Embryonic facial prominence (tissue), 1 donor: ENCODE measurements at regions not wholly inside any gene's neighbourhood (a gene's known extent, or its start where the extent isn't known, plus 50 kb on each side); places are given as distances from the start of the nearest gene placed in this dataset.
"Not testable (repeated sequence)": the region's sequence is repeated elsewhere in the genome, so short reads cannot be mapped to it uniquely, and the experiment has no call there.

Source experiments
- DNase-seq: peaks from one replicate; pipeline ENCODE4 v3.0.0-alpha.2; 2016; ENCODE audit errors: extremely low spot score

DNA sequence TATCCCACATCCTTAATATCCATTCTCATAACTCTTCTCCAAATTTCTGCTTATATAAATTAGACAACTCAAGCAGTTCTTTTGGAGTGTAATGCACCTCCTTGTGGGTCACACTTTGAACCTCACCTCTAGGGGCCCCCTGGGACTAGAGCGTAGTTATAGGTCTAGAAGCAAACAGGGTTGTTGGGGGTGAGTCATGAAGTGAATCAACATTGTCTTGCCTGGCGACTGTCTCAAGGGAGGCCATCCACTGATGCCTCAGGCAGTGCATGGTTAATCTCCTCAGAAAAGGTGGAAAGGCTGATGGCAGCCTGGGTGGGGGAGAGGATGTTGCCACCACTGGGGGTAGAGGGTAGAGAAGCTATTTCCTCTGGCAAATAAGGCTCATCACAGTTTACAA lies 129.1 kb downstream of the TNFRSF21 start:
- no peak for DNase-seq

DNA sequence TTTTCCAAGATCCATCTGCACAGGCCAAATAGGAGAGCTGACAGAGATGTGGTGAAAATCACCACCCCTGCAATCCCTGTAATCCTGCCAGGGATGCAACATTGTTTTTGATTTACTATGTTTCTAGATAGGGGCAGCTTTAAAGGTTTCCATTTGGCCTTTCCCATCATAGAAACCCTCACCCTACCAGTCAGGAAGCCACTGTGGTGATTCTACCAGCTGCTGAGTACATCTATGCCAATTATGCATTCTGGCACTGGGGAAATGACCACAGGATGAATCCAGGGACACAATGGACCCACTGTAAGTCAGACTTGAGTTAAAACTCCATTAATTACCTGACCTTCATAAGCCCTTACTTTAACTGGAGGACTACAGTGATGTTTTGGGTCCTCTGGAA lies 130.4 kb downstream of the TNFRSF21 start:
- no peak for DNase-seq

GRCh38 chr6:47175656-47176055 lies 133.5 kb upstream of the ADGRF1 start:
- no peak for DNase-seq

DNA sequence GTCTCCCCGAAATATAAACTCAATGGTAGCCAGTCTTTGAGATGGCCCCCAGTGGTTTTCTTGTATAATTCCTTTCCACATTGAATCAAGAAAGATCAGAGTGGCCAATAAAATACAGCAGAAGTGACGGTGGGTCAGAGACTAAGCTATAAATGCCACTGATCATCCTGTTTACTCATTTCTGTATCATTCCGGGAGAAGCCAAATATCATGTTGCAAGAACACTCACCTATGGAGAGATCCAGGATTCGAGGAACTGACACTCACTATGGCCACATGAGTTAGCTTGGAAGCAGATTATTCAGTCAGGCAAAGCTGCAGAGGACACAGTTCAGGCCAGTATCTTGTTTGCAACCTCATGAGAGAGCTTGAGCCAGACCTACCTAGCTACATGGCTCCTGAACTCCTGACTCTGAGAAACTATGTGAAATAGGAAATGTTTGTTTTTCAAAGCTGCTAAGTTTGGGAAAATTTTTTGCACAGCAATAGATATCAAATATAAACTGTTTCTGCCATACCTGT lies 132.4 kb upstream of the ADGRF1 start:
- no peak for DNase-seq

GRCh38 chr6:47174063-47174462 lies 131.9 kb upstream of the ADGRF1 start:
- DNase-seq, result not testable (repeated sequence)

DNA sequence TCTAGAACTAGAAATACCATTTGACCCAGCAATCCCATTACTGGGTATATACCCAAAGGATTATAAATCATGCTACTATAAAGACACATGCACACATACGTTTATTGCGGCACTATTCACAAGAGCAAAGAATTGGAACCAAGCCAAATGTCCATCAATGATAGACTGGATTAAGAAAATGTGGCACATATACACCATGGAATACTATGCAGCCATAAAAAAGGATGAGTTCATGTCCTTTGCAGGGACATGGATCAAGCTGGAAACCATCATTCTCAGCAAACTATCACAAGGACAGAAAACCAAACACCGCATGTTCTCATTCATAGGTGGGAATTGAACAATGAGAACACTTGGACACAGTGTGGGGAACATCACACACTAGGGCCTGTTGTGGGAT lies 131.0 kb upstream of the ADGRF1 start:
- not testable (repeated sequence) for DNase-seq

DNA sequence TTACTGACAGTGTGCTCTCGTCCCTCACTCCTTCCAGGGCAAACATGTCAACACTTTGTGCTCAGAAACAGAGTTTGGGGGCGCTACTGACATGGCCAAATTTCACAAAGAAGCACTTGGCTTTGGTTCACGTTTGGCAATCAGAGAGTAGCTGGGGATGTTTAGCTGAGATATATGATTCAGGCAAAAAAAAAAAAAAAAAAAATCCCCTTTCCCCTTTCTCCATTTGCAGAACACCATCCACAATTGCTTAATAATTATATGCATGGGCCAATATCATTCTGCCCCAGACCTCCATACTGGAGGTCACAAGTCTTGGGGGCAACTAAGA lies 128.4 kb upstream of the ADGRF1 start:
- no peak for DNase-seq

DNA sequence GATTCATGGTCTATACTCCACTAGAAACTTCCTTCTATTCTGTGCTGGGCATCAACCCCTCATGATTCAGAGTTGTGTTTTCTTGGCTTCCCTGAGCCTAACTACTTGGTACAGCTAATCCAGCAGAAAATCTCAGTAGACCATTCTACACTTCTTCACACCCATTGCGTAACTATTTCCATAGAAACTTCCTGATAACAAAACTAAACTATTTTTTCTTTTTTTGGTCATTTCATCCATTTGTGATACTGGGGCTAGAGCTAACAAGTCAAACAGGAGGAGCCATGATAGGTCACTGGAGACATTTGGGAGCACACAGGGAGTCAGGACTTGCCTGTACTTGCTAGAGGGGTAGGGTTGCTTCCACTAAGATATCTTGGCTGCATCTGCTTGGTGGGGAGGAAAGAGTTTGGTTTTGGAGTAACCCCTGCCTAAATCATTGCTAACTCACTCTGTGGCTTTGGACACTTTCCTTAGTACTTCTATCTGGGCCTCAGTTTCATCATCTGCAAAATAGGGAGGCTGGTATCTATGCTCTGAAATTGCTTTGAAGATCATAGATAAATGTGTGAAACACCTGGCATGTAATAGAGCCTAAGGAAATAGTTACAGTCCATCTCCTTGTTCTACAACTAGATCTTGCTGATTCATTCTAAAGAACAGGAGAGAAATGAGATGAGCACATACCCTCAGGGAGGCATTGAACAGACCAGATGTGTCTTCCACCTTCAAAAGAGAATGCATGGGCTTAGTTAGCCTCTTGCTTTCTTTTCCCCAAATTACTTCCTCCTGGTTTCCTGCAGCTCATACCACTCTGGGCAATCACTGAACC lies 127.9 kb upstream of the ADGRF1 start:
- DNase-seq, result no peak

- DNase-seq, result no peak
These were observed 126.0 kb upstream of the ADGRF1 start for GRCh38 chr6:47168180-47168579.

GRCh38 chr6:47165918-47166317 lies 123.8 kb upstream of the ADGRF1 start:
- no peak for DNase-seq

DNA sequence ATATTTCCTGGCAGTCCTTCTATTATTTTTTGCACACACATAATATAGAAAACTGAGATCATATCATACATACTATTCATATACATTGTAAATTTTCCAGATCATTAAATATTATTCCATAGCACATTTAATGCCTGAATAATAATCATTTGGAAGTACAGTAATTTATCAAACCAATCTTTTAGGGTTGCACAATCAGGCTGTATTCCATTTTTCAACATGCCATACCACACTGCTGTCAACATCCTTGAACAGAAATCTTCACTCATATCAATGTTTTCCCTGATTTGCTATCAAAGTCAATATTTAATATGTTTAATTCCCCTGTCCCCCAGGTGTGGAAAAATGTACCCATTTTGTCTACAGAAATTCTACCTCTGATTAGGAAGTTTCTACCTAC lies 122.7 kb upstream of the ADGRF1 start:
- no peak for DNase-seq

DNA sequence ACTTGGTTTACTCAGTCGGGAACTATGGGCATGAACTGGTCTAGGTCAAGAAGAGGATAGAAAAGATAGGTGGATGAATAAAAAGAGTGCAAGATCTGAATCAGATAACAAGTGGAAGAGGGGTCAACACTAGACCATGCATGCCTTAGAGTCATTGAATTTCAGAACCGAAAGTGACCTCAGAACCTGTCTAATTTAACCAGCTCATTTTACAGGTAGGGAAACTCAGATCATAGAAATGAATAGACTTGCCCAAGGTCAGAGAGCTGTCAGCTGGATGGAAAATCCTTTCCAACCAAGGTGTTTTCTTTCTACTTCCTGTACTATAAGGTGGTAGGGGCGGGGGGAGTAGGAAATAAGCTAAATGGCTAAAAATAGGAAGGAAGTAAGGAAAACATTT lies 121.4 kb upstream of the ADGRF1 start:
- no peak for DNase-seq

DNA sequence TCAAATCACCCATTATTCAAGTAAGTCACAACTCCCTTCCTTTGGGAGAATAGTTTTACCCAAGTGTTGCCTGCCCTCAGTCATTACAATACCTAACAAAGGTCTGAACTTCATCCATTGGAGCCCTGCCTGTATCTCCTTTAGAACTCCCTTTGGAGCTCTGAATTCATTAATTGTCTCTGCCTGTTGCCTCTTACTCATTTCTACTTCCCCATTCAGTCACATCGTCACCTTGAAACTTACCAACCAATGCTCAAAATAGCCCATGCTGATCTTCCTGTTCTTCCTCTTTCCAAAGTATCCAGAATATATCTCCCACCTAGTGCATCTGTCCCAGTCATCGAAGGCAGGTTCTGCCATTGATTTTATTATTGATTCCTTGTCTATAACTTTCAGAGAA lies 120.7 kb upstream of the ADGRF1 start:
- no peak for DNase-seq

GRCh38 chr6:47162231-47162630 lies 120.1 kb upstream of the ADGRF1 start:
- DNase-seq, result no peak

DNA sequence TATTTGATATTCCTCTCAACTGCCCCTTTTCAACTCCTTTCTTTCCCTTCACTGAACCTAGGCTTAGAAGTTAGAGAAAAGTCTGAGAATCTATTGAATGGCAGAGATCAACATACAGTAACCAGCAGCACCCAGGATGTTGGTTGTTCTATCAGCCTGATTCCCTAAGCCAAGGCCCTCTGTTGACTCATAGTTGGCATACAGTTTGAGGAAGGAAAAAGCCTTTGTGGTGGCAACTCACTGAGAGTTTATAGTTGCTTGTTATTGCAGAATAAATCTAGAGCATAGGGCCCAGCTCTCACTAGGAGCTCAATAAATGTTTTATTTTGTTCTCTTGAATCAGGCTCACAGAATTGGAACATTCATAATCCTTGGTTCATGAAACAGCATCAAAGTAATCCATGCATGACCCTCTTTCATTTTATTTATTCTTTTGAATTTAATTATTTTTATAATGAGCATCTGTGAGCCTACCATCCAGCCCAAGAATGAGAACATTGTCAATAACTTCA lies 119.1 kb upstream of the ADGRF1 start:
- no peak for DNase-seq

DNA sequence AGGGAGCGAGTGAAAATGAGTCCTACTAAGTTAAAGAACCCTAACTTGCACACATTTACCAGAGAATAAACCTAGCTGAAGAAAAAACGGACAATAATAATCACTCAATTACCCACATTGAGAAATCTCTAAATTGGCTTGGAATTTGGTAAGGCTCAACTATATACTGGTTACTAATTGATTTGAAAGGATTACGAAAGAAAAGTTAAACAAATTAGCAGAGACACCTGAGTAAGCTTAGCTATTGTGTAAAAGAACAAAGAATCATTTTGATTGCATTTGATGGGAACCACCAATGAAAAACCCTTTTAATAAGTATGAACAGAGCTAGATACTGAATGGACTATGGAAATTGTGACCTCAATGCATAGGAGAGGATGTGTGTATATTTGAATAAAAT lies 118.6 kb upstream of the ADGRF1 start:
- DNase-seq, result no peak

GRCh38 chr6:47159763-47160162 lies 117.6 kb upstream of the ADGRF1 start:
- DNase-seq, result no peak

DNA sequence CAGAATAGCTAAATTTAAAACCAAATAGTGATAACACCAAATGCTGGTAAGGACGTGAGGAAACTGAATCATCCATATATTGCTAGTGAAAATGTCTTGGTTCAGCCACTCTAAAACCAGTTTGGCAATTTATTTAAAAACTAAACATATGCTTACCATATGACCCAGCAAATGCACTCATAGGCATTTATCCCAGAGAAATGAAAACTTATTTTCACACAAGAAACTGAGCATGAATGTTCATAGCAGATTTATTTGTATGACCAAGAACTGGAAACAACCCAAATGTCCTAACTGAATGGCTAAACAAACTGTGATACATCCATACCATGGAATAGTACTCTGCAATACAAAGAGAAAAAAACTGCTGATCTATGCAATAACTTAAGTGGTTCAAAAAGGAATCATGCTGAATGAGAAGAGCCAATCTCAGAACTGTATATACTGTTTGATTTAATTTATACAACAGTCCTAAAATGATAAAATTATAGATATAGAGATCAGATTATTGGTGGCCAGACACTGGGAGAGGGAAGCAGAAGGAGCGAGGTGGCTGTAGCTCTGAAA lies 115.6 kb upstream of the ADGRF1 start:
- DNase-seq, result no peak

- no peak for DNase-seq
These were observed 114.9 kb upstream of the ADGRF1 start for GRCh38 chr6:47157063-47157462.

DNA sequence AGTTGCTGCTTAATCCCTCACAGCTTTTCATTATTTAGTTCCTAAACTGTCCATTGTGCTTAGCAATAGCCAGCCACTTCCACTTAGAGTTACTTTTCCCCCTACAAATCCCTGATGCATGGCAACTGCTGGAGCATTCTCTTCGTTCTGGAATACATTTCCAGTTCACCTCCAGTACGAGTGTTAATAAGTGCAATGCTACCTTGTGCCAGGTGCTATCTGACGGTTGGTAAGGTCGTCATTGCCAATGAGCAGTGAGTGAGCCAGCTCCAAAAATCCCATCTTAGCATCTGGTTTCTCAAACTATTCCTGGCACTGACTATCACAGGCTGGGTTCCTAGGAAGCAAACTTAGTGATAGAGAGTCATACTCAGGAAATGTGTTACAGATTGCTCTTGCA lies 114.1 kb upstream of the ADGRF1 start:
- no peak for DNase-seq

DNA sequence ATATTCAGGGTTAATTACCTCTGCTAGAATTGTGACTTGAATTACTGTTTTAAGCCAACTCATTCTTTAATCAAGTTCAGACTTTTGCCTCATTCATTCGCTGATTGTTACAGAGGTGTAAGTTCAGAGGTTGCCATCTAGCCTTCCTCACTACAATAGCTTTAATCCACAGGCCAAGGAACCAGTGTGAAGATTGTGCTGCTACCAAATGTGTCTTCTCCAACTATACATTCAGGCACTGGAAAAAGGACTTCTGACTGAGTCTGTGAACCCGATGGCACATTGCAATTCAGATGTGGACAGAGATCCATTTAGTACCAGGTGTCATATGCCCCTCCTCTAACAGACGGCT lies 111.2 kb upstream of the ADGRF1 start:
- no peak for DNase-seq

DNA sequence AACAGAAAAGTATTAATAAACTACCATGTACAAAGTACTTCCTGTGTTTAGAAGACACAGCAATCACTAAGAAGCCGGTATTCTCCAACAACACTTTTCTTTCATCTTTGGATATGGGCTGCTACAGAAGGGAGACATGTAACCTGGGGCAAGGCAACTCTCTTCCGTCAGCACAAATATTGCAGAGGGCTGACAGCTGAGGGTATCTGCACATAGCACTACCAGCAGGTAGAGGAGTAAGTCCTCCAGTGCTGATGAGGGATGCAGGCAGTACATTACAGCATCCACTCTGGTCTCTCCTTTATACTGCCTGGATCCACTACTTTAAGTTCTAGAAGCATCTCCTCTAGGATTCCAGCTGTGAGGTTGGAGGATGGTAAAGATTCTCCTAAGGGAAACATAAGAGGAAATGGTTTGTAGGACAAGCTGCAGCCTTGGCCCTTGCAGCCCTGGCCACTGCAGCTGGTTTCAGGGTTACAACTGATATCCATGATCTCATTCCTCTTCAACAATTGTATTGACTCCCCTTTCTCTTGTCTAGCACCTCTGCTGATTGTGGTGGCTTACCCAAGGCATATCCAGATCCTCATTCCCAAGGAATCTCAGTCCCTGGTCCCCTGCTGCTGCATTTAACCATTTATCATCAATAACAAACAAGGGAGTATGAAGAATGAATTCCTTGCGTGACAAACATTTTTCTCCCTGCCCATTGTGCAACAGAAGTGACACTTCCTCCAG lies 110.7 kb upstream of the ADGRF1 start:
- DNase-seq, result no peak
